Dermis microvascular lymphatic vessel endothelial cell (primary cell): ENCODE measurements at regions not wholly inside any gene's neighbourhood (a gene's known extent, or its start where the extent isn't known, plus 50 kb on each side); places are given as distances from the start of the nearest gene placed in this dataset.
A peak's percentile ranks its signal among the peaks of the same experiment; 100 is the strongest.

Experiments used
- DNase-seq, 2 donors: peaks; one replicate each; pipeline versions ENCODE4 v3.0.0 to v3.0.0-alpha.2; 2010; ENCODE audit warnings: low read depth in 2 of 2

DNA sequence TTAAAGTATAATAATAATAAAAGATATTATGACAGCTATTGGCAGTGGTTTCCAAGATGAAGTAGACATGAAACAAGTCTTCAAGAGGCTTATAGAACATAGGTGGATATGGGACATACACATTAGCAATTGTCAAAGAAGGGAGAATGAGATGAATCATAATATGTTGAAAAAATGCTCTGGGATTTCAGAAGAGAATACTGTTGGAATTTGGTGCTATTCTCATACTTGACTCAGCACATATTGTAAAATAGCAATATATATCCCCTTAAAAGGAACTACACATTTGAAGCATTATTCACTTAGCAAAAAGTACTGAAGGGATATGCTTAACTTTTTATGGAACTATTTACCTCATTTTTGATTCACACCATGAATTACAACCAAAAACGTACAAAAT, 577.2 kb upstream of the PCDH15 start:
- DNase-seq: no peak

DNA sequence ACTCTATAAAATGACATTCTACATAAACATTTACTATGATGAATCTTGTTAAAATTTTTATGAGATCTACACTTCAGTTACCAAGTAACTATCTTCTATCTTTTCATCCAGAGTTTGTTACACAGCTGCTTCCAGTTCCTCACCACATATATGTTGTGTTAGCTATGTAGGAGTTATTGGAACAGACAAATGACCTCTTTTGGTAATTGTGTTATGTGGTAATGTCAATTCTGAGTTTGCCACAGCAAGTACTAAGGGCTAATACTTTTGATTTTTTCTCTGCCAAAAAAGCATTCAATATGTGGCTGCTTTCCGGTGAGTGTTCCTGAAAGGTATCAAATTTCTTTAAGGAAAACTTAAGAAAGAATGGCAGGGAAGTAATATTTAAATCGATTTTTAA, 573.9 kb upstream of the PCDH15 start:
- no peak for DNase-seq

DNA sequence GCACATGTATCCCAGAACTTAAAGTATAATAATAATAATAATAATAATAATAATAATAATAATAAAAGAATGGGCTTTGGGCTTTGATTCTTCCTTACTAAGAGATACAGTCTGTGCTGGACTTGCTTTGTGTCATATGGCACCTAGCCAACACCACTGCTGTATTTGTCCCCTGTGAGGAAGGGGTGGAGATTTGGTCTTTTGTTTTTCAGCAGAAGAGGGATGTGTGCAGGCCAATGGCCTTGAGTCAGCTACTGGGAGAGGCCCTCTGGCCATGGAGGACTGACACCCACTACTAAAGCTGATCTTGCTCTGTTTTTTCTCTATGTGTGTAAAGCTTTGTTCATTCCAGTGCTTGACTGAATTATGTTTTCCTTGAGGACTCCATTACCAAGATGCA, 573.0 kb upstream of the PCDH15 start:
- DNase-seq: peak in 1 of 2 donors; percentile 56

DNA sequence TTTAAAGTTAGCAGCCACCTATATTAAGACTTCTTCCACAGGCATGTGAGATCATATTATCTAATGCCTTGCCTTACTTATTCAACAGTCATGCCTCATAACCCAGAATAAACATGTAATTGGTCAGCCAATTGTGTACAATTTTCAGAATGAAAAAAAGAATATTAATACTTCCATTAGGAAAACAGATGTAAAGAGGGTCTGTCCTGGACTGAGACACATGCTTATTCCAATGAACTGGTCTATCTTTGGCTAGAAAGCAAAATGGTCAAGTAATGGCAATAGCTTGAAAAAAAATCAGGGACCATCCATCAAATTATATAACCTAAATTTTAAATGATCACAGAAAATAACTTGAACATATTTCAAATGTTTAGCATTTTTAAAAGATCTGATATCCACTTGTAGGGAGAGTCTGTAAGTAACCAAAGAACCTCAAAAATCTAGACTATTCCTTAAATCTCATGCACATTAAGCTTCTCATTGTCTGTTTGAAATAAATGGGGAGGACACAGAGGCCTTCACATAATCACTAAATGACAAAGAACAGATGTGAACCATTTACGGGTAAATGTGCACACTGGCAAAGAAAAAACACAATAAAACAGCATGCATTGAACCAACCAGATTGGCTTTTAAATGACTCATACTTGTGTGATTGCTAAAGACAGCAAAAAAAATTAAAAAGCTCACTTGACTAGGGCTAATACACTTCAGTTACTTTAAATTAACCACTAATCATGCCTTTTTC, 568.8 kb upstream of the PCDH15 start:
- DNase-seq: no peak

DNA sequence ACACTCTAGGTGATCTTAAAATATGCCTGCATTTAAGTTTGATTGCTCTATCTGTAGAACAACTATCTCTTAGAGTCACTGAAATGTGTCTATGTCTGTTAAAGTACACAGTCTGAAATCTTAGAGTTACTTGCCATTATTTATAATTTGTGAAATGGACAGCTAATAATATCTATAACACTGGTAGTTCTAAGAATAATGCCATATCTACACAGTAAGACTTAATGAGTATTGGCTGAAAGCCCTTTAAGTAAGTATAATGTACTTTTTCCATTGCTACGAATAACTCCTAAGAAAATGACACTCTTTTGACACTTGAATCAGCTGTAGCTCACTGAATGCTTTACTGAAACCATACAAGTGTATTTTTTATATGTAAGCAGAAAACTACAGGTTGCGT, 567.4 kb upstream of the PCDH15 start:
- DNase-seq: no peak

DNA sequence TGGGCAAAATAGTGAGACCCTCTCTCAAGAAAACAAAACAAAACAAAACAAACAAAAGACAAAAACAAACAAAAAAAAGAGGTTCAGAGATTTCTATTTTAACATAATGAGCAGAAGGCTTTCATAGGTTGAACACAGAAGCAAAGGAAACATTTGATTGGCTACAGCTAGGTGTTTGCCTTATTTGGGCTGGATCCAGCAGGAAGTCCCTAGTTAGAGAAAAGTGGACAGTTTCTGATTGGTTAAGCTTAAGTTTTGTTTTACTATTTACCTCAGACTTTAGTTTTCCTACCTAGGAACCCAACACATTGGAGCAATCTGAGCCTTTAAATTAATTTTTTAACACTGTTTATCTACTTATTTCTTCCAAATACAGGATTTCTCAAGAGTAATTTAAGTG, 566.5 kb upstream of the PCDH15 start:
- DNase-seq: no peak

DNA sequence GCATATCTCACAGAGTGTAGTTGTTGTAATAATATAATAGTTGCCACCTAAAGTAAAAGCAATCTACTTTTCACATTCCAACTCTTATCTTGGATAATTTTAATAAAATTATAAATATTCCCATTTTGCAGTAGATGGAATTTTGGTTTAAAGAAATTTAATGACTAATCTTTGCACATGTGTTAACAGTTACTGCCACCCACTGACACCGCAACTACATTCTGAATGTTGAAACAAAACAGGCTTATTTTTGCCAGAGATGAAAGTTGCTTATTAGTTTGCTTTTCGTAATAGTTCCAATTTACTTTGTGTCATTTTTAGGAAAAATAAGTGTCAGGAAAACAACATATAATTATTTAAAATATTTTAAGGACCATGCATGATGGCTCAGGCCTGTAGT, 557.5 kb upstream of the PCDH15 start:
- DNase-seq: no peak

DNA sequence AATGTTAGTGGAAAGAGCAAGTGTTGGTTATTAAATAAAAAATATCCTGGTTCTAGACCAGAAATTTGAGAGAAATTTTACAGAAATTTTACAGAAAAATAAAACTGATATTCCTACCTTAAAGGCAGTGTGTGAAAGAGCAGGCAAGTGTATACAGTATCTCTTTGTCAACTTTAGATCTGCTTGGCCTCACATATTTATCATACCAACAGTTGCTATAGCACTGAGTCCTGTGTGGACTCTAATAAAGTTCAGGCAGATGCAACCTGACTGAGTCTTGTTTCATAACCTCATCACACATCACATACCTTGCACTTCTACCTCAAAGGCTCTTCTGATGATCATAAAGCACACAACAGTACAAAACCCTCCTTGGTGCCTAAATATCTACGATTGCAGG, 552.4 kb upstream of the PCDH15 start:
- no peak for DNase-seq

DNA sequence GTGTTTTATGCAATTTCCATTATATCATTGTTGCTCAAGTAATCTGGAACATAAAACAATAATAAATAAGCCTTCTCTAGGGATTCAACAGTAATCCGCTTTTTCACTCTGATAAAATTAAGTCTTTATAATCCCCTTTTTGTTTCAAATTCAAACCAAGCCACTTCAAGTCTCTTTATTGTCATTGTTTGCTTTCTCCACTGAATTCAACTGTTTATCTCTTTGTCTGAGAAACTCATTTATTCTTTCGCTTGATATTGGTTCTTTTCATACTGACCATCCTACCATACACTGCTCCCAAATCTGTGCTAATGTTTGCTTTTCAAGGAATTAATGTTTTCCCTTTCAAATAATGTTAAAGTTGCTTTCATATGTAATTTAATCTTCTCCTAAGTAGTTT, 550.4 kb upstream of the PCDH15 start:
- no peak for DNase-seq

DNA sequence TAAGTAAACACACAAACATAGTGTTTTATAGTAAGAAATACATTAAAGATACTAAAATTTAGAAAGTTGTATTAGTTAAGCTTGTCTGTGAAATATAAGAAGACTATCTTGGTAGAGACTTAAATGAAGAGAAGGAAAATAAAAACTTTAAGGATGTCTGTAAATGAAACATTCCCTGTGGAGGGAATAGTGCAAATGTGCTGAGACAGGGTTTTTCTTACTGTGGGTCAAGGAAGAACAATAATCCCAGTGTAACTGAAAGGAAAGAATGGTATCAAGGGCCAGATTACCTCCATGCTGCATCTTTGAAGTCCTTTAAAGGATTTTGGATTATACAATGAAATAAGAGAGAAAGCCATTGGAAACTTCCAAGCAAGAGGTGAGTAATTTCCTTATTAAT, 547.5 kb upstream of the PCDH15 start:
- DNase-seq: no peak

DNA sequence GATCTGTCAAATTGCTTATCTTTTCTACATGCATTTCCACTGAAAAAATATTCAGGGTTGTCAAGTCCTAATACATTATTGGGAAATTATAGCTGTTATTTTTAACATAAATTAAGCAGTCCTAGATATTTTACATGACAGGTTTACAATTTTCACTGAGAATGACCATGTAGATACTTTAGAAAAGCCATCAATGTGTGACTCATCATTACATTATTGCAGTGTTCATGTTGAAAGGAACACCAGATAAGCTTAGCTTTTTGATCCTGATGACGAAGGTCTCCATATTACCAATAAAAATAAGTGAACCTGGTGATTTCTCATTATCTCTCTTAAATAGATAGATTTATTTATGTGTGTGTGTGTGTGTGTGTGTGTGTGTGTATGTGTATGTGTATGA, 529.5 kb upstream of the PCDH15 start:
- no peak for DNase-seq

DNA sequence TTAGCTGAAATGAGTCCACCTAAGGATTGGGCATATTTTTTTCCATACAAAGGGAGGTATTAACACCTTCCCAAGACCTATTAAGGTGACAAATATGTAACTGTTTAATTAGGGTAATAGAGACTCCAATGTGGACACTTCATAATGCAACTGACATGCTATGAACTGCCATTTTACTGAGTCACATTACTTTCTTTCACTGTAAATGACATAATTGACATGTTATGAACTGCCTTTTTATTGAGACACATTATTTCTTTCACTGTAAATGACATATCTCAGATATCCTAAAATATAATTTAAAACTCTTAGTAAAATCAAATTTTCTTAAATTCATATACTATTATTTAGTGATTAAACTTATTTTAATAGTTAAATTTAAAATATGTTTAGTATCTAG, 528.8 kb upstream of the PCDH15 start:
- DNase-seq: no peak

DNA sequence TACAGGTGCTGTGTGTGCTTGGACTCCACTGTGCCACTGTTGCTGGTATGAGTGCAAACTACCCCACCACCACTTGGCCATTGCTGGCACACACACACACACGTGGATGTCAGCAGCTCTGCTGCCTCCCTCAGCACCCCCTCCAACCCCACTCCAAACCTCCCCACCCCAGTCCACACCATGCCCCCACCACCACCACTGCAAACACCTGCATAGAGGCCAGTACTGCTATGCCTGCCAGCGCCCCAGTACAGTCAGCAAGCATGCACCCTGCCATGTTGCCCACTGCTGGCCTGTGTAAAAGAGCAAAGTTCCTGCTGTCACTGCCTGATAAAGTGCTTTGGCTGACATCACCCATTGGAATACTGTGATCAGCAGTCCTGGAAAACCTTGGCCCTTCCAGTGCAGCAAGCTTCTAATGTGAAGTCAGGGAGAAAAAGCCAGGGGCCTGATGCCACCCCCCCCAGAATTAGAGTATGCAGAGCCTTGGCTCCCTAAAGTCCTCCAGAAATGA, 519.2 kb upstream of the PCDH15 start:
- no peak for DNase-seq

DNA sequence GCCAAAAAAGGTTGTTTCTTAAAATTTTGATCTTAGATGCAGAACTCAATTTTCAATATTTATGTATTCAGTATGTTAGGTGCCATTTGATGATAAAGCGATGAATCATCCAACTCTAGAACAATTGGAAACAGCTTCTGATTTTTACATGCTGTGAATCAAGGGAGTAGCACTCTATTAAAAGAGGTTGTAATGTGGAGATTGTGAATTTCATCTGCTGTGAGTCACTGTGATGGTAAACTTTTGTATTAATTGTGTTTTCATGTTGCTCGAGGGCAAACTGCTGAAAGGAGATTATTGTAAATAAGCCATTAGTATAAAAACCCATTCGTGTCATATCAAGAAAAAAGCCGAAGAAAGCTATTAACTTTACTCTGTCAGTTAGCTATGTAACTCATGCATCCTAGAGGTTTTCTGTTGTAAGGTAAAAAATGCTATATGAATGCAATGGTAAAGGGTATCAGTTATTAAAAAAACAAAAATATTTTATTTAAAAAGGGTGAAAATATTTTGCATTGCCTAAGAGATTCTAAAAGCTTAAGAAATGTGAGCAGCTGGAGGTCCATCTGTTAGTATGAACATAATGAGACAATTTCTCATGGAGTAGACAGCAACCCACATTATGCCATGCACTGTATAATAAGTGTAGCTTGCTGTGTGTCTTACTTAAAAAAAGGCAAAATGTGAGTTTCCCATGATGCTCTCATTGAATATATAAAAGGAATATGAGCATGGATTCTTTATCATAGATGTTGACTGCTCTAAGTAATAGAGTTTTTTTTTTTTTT, 511.0 kb upstream of the PCDH15 start:
- no peak for DNase-seq

DNA sequence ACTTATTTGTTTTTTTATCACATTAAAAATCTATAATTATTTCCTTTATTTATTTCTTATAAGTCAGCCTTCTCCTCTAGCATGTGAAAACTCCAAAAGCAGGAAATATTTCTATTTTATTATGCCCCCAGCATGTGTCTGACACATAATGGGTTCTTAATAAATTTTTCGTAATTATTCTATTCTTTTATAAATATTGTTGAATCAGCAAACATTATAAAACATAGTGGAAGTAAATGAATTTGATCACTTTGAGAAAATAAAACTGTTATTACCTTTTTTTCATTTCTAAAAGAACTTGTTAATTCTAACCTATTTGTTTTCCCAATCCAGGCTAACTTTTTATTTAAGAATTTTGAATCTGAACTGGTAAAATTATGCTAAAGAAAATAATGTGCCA, 509.1 kb upstream of the PCDH15 start:
- no peak for DNase-seq

DNA sequence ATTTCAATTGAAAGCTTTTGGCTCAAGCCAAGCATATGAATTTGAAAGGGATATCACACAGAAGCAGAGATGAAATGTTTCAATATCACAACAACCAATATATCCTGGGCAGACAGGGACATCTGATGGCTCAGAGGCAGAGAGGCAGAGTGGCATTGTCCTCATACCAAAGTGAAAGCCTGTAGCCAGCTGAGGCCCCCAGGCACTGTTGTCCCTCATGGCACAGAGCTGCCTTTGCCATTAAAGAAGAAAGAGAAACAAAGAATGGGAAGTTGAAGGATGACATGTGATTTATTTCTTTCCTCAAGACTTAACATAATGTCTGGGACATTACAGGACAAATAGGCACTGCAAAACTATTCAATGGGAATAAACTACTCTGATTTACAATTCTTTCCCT, 504.3 kb upstream of the PCDH15 start:
- DNase-seq: no peak

DNA sequence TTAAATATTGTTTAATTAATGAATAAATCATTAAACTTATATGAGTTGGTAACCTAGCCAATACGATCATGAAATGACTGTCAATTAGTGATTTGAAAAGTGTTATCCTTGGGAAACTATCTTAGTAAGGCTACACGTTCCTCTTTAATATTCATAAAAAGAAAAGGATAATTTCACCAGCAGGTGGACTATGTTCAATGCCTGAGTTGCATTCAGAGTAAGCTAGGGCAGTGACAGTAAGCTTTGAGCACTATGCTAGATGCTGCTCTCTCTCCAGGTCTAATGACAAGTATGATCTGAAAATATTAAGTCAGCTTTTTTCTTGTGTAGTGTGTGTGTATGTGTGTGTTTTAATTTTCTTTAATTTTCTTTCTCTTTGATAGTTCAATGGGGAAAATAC, 486.3 kb upstream of the PCDH15 start:
- no peak for DNase-seq

DNA sequence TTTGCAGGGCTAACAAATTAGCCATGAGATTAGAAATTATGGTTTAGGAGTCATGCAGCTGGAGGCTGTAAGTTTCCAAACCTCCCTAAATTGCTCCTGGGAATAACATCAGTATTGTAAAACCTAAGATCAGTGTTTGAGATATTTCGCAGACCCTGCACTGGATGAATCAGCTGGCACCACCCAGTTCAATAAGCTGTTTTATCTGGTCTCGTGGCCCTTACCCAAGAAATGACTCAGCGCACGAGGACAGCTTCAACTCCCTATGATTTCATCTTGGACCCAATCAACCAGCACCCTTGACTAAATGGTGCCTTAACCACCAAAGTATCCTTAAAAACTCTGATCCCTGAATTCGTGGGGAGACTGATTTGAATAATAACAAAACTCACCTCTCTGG, 482.0 kb upstream of the PCDH15 start:
- no peak for DNase-seq

DNA sequence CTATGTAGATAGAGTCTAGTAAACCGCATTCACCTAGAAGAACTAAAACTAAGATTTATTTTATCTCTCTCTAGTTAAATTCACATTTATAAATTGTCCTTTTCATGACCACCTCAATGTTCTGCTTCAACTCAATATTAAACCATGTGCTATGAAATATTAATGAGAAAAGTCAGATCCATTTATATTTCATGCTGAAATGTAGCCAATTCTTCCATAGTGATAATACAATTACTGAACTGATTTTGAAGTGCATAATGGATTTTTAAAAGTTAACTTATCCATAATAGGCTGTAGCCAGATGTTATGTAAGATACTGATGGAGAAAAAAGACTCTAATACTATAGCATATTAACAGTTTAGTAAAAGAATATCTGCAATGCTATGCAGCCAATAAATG, 479.7 kb upstream of the PCDH15 start:
- no peak for DNase-seq

DNA sequence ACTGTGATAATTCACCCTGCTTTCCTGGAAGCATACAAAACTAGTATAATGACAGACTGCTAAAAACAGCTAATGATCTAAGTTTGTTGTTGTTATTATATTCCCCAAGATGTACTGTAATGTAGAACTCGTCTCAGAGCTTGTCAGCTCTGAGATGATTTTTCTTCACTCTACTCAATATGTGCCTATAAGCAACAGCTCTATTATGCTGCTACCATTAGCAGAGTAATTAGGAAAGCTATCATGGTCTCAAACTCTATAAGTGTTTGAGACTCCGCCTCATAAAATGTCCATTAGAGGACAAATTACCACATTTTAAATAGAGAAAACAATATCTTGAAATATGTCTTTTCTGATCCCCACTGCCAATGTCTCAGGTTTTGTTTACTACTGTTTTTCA, 476.5 kb upstream of the PCDH15 start:
- no peak for DNase-seq

DNA sequence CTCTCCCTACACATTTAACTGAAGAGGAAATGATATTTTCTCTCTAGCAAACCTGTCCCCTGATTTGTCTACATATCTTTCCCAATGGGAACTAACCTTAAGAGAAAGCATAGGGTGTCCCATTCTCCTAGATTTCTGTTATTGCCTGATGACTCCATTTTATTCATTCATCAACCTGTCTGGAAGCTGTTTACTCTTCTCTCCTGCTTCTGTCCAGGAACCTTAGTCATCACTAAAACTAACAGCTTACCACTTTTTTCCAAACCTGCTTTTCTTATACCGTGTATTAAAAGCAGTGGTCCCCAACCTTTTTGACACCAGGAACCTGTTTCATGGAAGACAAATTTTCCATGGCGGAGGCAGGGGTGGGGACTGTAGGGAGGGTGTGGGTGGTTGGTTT, 473.3 kb upstream of the PCDH15 start:
- DNase-seq: no peak

DNA sequence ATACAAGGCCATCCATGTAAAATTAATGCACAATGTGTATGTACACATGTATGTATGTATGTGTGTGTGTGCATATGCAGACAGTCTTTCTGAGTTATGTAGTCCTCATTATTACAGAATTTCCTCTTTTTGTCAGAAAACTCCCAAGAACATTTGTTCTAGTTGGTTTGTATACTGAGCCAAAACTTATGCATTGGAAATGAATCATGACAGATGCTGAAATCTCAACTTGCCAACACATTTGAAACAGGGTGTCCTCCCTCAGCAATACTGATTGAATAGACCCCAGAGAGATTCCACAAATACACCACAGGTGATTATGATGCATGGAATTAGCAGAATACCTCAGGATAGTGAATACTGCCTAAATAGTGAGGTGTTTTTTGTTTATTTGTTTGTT, 472.9 kb upstream of the PCDH15 start:
- DNase-seq: no peak

DNA sequence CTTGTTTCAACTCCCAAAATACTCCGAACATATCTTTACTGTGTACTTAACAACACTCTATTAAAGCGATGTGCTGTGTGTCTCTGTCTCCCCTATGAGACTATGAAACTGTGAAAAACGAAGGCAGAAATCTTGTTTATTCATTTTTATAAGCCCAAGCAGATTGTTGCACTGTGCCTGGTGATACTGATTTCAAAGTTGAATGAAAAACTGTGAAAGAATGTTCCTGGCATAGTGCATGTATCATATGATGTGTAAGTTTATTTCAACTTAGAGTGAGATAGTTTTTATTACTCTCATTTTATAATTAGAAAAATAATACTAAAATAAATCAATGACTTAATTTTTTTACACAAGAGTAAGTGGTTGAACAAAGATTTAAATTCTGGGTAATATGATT, 471.9 kb upstream of the PCDH15 start:
- DNase-seq: no peak
